ENCODE measurements at regions not wholly inside any gene's neighbourhood (a gene's known extent, or its start where the extent isn't known, plus 50 kb on each side); places are given as distances from the start of the nearest gene placed in this dataset.
"Not testable (repeated sequence)": the region's sequence is repeated elsewhere in the genome, so short reads cannot be mapped to it uniquely, and the experiment has no call there.

DNA sequence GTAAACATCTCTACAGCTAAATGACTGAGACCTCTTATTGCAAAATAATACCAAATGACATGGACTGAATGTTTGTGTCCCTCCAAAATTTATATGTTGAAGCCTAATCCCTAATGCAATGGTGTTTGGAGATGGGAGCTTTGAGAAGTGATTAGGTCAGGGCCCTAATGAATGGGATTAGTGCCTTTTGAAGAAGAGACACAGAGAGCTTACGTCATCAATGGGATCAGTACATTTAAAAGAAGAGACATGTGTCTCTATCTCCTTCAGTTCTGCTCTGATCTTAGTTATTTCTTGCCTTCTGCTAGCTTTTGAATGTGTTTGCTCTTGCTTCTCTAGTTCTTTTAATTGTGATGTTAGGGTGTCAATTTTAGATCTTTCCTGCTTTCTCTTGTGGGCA lies 301.6 kb upstream of the FSTL5 start:
- H3K36me3 ChIP-seq (ENCODE audit: control insufficient read depth in 2 of 2, insufficient read depth in 2 of 2, low read length in 1 of 2); H3K4me3 ChIP-seq (ENCODE audit: low read depth in 1 of 2, low read length in 2 of 2); H3K27ac ChIP-seq (ENCODE audit: low read depth in 2 of 2, low read length in 1 of 2); H3K4me1 ChIP-seq (ENCODE audit: control insufficient read depth in 2 of 2, insufficient read depth in 2 of 2, low read length in 1 of 2); H3K27me3 ChIP-seq (ENCODE audit: control insufficient read depth in 1 of 2, insufficient read depth in 2 of 2, low read length in 2 of 2); H3K9me3 ChIP-seq (ENCODE audit: control insufficient read depth in 2 of 2, insufficient read depth in 1 of 2, low read depth in 1 of 2, low read length in 1 of 2): not testable (repeated sequence)
- 86 to 90% methylated on average over 1 of the region's 1 CpG for WGBS, 2 donors

DNA sequence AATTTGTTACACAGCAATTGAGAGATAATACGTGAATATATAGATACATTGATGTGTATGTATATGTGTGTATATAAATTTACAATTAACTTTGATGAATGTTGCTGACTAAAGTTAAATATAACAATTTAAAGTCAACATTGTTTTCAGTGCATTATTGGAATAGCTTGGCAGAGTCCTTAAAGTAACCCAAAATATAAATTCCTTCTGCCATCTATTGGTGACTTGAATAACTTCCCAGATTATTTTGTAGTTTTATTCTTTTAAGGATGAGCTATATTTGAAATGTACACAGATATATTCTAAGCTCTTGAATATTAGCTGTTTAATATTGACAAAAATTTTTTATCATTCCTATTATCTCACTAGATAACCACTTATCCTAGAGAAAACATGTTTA lies 298.2 kb upstream of the FSTL5 start:
- H3K27me3 ChIP-seq (ENCODE audit: control insufficient read depth in 1 of 2, insufficient read depth in 2 of 2, low read length in 2 of 2) = no peaks in the 10 kb centered on the region
- H3K36me3 ChIP-seq (ENCODE audit: control insufficient read depth in 2 of 2, insufficient read depth in 2 of 2, low read length in 1 of 2) = no peaks in the 10 kb centered on the region
- no peaks in the 10 kb centered on the region for H3K9me3 ChIP-seq (ENCODE audit: control insufficient read depth in 2 of 2, insufficient read depth in 1 of 2, low read depth in 1 of 2, low read length in 1 of 2)
- 22 to 35% methylated on average over 1 of the region's 1 CpG for WGBS, 2 donors
- H3K27ac ChIP-seq (ENCODE audit: low read depth in 2 of 2, low read length in 1 of 2) = no peak overlapping the region
- no peaks in the 10 kb centered on the region for H3K4me1 ChIP-seq (ENCODE audit: control insufficient read depth in 2 of 2, insufficient read depth in 2 of 2, low read length in 1 of 2)
- H3K4me3 ChIP-seq (ENCODE audit: low read depth in 1 of 2, low read length in 2 of 2) = no peak overlapping the region

DNA sequence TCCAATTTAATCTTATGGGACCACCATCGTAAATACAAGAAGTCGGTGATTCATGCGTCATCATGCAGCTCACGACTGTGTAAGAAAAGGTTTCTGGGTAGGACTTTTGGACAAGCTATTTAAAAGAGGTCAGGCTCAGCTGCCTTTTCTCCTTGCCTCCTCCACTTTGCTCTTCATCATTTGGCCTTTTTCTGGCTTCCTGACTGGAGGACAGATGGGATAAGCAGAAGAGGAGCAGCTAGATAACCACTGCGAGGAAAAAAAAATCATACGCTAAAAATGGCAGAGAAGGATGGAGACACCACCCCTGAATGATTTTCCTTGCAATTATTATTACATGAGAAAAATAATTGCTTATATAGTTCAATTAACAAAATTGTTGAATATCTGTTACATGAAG lies 294.3 kb upstream of the FSTL5 start:
- Histone ChIP-seq H3K4me1 (ENCODE audit: control insufficient read depth in 2 of 2, insufficient read depth in 2 of 2, low read length in 1 of 2) (no peaks in the 10 kb centered on the region), H3K27ac (ENCODE audit: low read depth in 2 of 2, low read length in 1 of 2) (no peak overlapping the region), H3K9me3 (ENCODE audit: control insufficient read depth in 2 of 2, insufficient read depth in 1 of 2, low read depth in 1 of 2, low read length in 1 of 2) (no peaks in the 10 kb centered on the region), H3K36me3 (ENCODE audit: control insufficient read depth in 2 of 2, insufficient read depth in 2 of 2, low read length in 1 of 2) (no peaks in the 10 kb centered on the region), H3K4me3 (ENCODE audit: low read depth in 1 of 2, low read length in 2 of 2) (no peak overlapping the region), H3K27me3 (ENCODE audit: control insufficient read depth in 1 of 2, insufficient read depth in 2 of 2, low read length in 2 of 2) (no peaks in the 10 kb centered on the region)
- 84 to 86% methylated on average over 6 of the region's 6 CpGs for WGBS, 2 donors

DNA sequence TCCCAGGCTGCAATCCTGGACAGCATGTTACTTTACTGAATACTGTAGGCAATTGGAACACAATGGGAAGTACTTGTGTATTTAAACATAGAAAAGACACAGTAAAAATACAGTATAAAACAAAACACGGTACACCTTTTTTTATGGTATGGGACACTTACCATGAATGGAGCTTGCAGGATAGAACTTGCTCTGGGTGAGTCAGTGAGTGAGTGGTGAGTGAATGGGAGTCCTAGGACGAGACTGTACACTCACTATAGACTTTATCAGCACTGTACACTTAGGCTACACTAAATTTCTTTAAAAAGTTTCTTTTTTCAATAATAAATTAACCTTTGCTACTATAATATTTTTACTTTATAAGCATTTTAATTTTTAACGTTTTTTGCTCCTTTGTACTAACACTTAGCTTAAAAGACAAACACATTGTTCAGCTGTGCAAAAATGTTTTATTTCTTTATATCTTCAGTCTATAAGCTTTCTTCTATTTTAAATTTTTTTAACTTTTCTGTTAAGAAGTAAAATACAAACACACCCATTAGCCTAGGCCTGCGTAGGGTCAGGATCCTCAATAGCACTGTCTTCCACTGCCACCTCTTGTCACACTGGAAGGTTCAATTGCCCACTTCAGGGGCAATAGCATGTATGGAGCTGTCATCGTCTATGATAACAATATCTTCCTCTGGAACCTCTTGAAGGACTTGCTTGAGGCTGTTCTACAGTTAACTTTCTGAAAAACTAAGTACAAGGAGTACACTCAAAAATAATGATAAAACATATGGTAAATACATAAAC lies 293.5 kb upstream of the FSTL5 start:
- 61 to 65% methylated on average over 5 of the region's 5 CpGs for WGBS, 2 donors
- Histone ChIP-seq H3K9me3 (ENCODE audit: control insufficient read depth in 2 of 2, insufficient read depth in 1 of 2, low read depth in 1 of 2, low read length in 1 of 2) (no peaks in the 10 kb centered on the region), H3K27ac (ENCODE audit: low read depth in 2 of 2, low read length in 1 of 2) (no peak overlapping the region), H3K36me3 (ENCODE audit: control insufficient read depth in 2 of 2, insufficient read depth in 2 of 2, low read length in 1 of 2) (no peaks in the 10 kb centered on the region), H3K4me3 (ENCODE audit: low read depth in 1 of 2, low read length in 2 of 2) (no peak overlapping the region), H3K4me1 (ENCODE audit: control insufficient read depth in 2 of 2, insufficient read depth in 2 of 2, low read length in 1 of 2) (no peaks in the 10 kb centered on the region), H3K27me3 (ENCODE audit: control insufficient read depth in 1 of 2, insufficient read depth in 2 of 2, low read length in 2 of 2) (no peaks in the 10 kb centered on the region)

DNA sequence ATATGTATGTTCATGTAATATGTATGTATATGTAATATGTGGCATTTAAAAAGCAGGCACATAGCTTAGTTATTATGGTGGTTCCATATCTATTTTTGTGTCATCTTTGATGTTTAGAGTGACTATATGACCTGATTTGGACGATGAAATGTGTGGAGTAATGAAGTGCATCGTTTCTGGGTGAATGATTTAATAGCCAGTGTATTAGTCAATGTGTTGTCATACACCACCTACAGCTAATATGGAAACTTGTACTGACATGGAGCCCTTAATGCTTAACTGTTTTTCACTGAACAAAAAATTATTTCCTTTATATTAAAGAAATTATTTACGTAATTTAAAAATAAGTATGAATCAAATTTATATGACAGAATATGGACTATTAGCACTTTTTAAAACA lies 292.3 kb upstream of the FSTL5 start:
- 61 to 66% methylated on average over 3 of the region's 3 CpGs for WGBS, 2 donors
- no peaks in the 10 kb centered on the region for H3K36me3 ChIP-seq (ENCODE audit: control insufficient read depth in 2 of 2, insufficient read depth in 2 of 2, low read length in 1 of 2)
- H3K4me1 ChIP-seq (ENCODE audit: control insufficient read depth in 2 of 2, insufficient read depth in 2 of 2, low read length in 1 of 2) = no peaks in the 10 kb centered on the region
- no peaks in the 10 kb centered on the region for H3K9me3 ChIP-seq (ENCODE audit: control insufficient read depth in 2 of 2, insufficient read depth in 1 of 2, low read depth in 1 of 2, low read length in 1 of 2)
- H3K27ac ChIP-seq (ENCODE audit: low read depth in 2 of 2, low read length in 1 of 2) = no peak overlapping the region
- no peak overlapping the region for H3K4me3 ChIP-seq (ENCODE audit: low read depth in 1 of 2, low read length in 2 of 2)
- H3K27me3 ChIP-seq (ENCODE audit: control insufficient read depth in 1 of 2, insufficient read depth in 2 of 2, low read length in 2 of 2) = no peaks in the 10 kb centered on the region

DNA sequence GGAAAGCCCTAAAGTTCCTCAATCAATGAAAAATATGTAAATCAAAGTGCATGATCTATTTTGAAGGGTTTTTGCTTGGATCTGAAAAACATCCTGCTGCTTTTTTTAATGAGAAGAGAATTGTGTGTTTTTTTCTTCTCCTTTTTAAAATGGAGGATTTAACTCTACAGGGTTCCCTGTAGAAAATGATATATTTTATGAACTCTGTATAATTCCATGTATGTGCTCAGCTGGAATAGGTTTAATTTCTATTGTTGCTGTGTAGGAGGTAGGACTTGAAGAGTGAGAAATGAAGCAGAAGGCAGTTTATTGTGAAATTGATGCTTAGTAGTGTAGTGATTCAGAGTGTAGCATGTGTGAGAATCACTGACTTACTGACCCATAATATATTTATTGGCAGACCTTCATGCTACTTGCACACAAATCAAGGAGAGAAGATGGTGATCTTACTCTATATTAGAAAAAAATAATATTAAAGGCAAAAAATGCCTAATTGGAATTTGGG lies 286.8 kb upstream of the FSTL5 start:
- no peaks in the 10 kb centered on the region for H3K27me3 ChIP-seq (ENCODE audit: control insufficient read depth in 1 of 2, insufficient read depth in 2 of 2, low read length in 2 of 2)
- H3K36me3 ChIP-seq (ENCODE audit: control insufficient read depth in 2 of 2, insufficient read depth in 2 of 2, low read length in 1 of 2) = no peaks in the 10 kb centered on the region

DNA sequence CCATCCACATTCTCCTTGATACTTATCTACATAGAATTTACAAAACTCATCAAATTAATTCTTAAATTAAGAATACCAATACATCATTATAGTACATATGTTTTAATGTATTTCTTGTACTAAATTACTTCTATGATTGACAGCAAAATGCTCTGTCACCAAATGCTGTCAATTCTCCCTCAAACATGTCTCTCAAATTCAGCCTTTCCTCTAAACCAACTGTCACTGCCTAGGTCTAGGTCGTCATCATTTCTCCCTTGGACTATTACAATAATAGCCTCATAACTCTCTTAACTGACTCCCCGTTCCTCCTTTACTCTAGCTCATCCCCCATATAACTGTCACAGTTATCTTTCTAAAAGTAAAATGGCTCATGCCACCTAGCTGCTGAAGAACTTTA lies 279.7 kb upstream of the FSTL5 start:
- Histone ChIP-seq H3K9me3 (ENCODE audit: control insufficient read depth in 2 of 2, insufficient read depth in 1 of 2, low read depth in 1 of 2, low read length in 1 of 2) (no peaks in the 10 kb centered on the region), H3K27ac (ENCODE audit: low read depth in 2 of 2, low read length in 1 of 2) (no peak overlapping the region), H3K4me1 (ENCODE audit: control insufficient read depth in 2 of 2, insufficient read depth in 2 of 2, low read length in 1 of 2) (no peaks in the 10 kb centered on the region), H3K4me3 (ENCODE audit: low read depth in 1 of 2, low read length in 2 of 2) (no peak overlapping the region), H3K36me3 (ENCODE audit: control insufficient read depth in 2 of 2, insufficient read depth in 2 of 2, low read length in 1 of 2) (no peaks in the 10 kb centered on the region), H3K27me3 (ENCODE audit: control insufficient read depth in 1 of 2, insufficient read depth in 2 of 2, low read length in 2 of 2) (no peaks in the 10 kb centered on the region)
- WGBS, 2 donors = 58 to 63% methylated on average over 2 of the region's 2 CpGs

More for the DNA sequence above, 286.8 kb upstream of the FSTL5 start:
- no peak overlapping the region for H3K4me3 ChIP-seq (ENCODE audit: low read depth in 1 of 2, low read length in 2 of 2)
- no peak overlapping the region for H3K27ac ChIP-seq (ENCODE audit: low read depth in 2 of 2, low read length in 1 of 2)
- H3K4me1 ChIP-seq (ENCODE audit: control insufficient read depth in 2 of 2, insufficient read depth in 2 of 2, low read length in 1 of 2) = no peaks in the 10 kb centered on the region
- no peaks in the 10 kb centered on the region for H3K9me3 ChIP-seq (ENCODE audit: control insufficient read depth in 2 of 2, insufficient read depth in 1 of 2, low read depth in 1 of 2, low read length in 1 of 2)

DNA sequence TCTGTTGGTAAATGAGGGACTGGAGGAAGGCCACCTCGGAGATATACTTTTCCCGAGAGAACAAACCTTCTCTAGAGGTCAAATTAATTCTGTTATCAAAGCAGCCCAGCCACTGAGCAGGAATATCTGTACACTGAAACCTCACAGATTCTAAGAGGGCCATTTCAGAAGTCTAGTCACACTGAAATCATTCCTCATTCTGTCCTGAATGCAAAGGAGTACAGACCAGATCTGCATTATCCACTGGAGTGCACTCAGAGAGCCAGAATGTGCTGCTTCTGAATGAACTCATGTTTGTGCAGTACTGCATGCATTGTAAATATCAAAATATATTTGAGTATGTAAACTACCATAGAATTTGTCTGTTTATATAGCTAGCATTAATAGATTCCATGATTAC lies 278.3 kb upstream of the FSTL5 start:
- 56 to 59% methylated on average over 2 of the region's 2 CpGs for WGBS, 2 donors
- Histone ChIP-seq H3K4me3 (ENCODE audit: low read depth in 1 of 2, low read length in 2 of 2) (no peak overlapping the region), H3K4me1 (ENCODE audit: control insufficient read depth in 2 of 2, insufficient read depth in 2 of 2, low read length in 1 of 2) (no peaks in the 10 kb centered on the region), H3K9me3 (ENCODE audit: control insufficient read depth in 2 of 2, insufficient read depth in 1 of 2, low read depth in 1 of 2, low read length in 1 of 2) (no peaks in the 10 kb centered on the region), H3K27me3 (ENCODE audit: control insufficient read depth in 1 of 2, insufficient read depth in 2 of 2, low read length in 2 of 2) (no peaks in the 10 kb centered on the region), H3K36me3 (ENCODE audit: control insufficient read depth in 2 of 2, insufficient read depth in 2 of 2, low read length in 1 of 2) (no peaks in the 10 kb centered on the region), H3K27ac (ENCODE audit: low read depth in 2 of 2, low read length in 1 of 2) (no peak overlapping the region)

DNA sequence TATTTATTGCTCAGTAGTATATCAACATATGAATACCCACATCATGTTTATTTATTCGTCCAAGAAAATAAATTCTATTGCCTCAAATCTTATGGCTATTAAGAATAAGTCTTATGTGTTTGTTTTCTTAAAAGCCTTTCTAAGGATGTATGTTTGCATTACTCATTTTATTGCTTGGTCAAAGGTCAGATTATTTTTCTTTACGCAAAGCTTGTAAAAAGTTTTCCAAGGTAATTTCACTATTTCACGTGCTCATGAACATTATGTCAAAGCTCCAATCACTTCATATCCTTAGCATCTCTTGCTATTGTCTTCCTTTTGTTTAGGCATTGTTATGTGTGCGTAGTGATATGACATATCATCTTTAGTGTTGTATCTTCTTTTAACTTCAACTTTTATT lies 258.5 kb upstream of the FSTL5 start:
- Histone ChIP-seq H3K27ac (ENCODE audit: low read depth in 2 of 2, low read length in 1 of 2) (no peak overlapping the region), H3K27me3 (ENCODE audit: control insufficient read depth in 1 of 2, insufficient read depth in 2 of 2, low read length in 2 of 2) (no peaks in the 10 kb centered on the region), H3K4me1 (ENCODE audit: control insufficient read depth in 2 of 2, insufficient read depth in 2 of 2, low read length in 1 of 2) (no peaks in the 10 kb centered on the region), H3K9me3 (ENCODE audit: control insufficient read depth in 2 of 2, insufficient read depth in 1 of 2, low read depth in 1 of 2, low read length in 1 of 2) (no peaks in the 10 kb centered on the region), H3K36me3 (ENCODE audit: control insufficient read depth in 2 of 2, insufficient read depth in 2 of 2, low read length in 1 of 2) (no peaks in the 10 kb centered on the region), H3K4me3 (ENCODE audit: low read depth in 1 of 2, low read length in 2 of 2) (no peak overlapping the region)
- 76 to 85% methylated on average over 4 of the region's 4 CpGs for WGBS, 2 donors

DNA sequence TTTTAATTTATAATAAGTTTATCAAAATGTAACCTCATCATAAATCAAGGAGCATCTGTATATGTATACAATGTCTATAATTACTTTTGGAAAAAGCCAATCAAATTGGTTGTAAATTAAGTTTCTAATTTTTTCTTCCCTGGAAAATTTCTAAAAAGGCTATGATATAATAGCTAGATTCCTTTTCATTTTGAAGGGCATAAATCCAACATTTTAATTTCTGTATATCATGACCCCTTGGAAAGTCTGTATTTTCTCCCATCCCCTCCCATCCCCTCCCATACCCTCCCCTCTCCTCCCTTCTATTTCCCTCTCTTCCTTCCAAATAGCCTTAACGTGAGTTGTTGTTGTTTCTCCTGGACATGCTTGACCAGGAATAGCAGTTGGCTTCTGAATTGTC lies 247.1 kb upstream of the FSTL5 start:
- WGBS, 2 donors = 0 to 44% methylated on average over 1 of the region's 1 CpG
- H3K9me3 ChIP-seq (ENCODE audit: control insufficient read depth in 2 of 2, insufficient read depth in 1 of 2, low read depth in 1 of 2, low read length in 1 of 2) = peaks cover 3 to 5% of the 10 kb centered on the region in 2 donors
- H3K27me3 ChIP-seq (ENCODE audit: control insufficient read depth in 1 of 2, insufficient read depth in 2 of 2, low read length in 2 of 2) = no peaks in the 10 kb centered on the region

More for the DNA sequence above, 247.1 kb upstream of the FSTL5 start:
- Histone ChIP-seq H3K4me3 (ENCODE audit: low read depth in 1 of 2, low read length in 2 of 2) (no peak overlapping the region), H3K36me3 (ENCODE audit: control insufficient read depth in 2 of 2, insufficient read depth in 2 of 2, low read length in 1 of 2) (no peaks in the 10 kb centered on the region), H3K27ac (ENCODE audit: low read depth in 2 of 2, low read length in 1 of 2) (no peak overlapping the region), H3K4me1 (ENCODE audit: control insufficient read depth in 2 of 2, insufficient read depth in 2 of 2, low read length in 1 of 2) (peaks cover 0 to 2% of the 10 kb centered on the region in 2 donors)

Data from esophagus (tissue), 2 donors.